ENCODE measurements at regions not wholly inside any gene's neighbourhood (a gene's known extent, or its start where the extent isn't known, plus 50 kb on each side); places are given as distances from the start of the nearest gene placed in this dataset.

- TF ChIP-seq, protein P1, sequence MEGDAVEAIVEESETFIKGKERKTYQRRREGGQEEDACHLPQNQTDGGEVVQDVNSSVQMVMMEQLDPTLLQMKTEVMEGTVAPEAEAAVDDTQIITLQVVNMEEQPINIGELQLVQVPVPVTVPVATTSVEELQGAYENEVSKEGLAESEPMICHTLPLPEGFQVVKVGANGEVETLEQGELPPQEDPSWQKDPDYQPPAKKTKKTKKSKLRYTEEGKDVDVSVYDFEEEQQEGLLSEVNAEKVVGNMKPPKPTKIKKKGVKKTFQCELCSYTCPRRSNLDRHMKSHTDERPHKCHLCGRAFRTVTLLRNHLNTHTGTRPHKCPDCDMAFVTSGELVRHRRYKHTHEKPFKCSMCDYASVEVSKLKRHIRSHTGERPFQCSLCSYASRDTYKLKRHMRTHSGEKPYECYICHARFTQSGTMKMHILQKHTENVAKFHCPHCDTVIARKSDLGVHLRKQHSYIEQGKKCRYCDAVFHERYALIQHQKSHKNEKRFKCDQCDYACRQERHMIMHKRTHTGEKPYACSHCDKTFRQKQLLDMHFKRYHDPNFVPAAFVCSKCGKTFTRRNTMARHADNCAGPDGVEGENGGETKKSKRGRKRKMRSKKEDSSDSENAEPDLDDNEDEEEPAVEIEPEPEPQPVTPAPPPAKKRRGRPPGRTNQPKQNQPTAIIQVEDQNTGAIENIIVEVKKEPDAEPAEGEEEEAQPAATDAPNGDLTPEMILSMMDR (IDR thresholded peaks at IDR 0.05 in 8 of 11, conservative IDR thresholded peaks at IDR 0.05 in 3 of 11): no peak
- TF ChIP-seq POLR2A (IDR thresholded peaks at IDR 0.05): no peak
Observed at GRCh38 chr3:102162251-102162650, 272.6 kb upstream of the ZPLD1 start.

Data from spleen (tissue), 7 donors.